H1 (cell line): ENCODE measurements at regions not wholly inside any gene's neighbourhood (a gene's known extent, or its start where the extent isn't known, plus 50 kb on each side); places are given as distances from the start of the nearest gene placed in this dataset.

Source experiments
- CBX5 ChIP-seq: fragments of 300-800, 300-1000 bp; sonication (generic); IDR thresholded peaks from 2 replicates; pipeline ENCODE4 v1.7.1; 2016; ENCODE audit warnings: antibody characterized with exemption, low read length, low read depth
- CBX8 ChIP-seq: fragments of 300-800, 300-1000 bp; sonication (generic); IDR thresholded peaks from 2 replicates; pipeline ENCODE4 v1.7.1; 2016; ENCODE audit warnings: low read depth, low read length, borderline replicate concordance
- CHD7 ChIP-seq: fragments of 300-600 bp; sonication (generic); IDR thresholded peaks from 2 replicates; pipeline ENCODE4 v1.7.1; 2012; ENCODE audit warnings: low read length, moderate library complexity, mild to moderate bottlenecking, inconsistent platforms; ENCODE audit not compliant: insufficient replicate concordance
- CREB1 ChIP-seq: IDR thresholded peaks from 2 replicates; pipeline ENCODE4 v1.6.1; 2012; ENCODE audit warnings: inconsistent platforms
- GABPA ChIP-seq: IDR thresholded peaks from 2 replicates; pipeline ENCODE4 v1.6.1; 2011; ENCODE audit warnings: mild to moderate bottlenecking, low read length, moderate library complexity, borderline replicate concordance; ENCODE audit not compliant: insufficient read depth
- HDAC6 ChIP-seq: IDR thresholded peaks from one replicate; pipeline ENCODE4 v1.7.1; 2012; ENCODE audit warnings: low read depth, mild to moderate bottlenecking, inconsistent platforms, low read length, moderate library complexity
- JUND ChIP-seq: IDR thresholded peaks from 2 replicates; pipeline ENCODE4 v1.6.1; 2011; ENCODE audit warnings: mild to moderate bottlenecking, improper control_type of control experiment, low read length
- NANOG ChIP-seq: IDR thresholded peaks from 2 replicates; pipeline ENCODE4 v1.6.1; 2011; ENCODE audit warnings: low read length, low read depth, mild to moderate bottlenecking, inconsistent platforms; ENCODE audit not compliant: insufficient read depth, poor library complexity, severe bottlenecking
- RFX5 ChIP-seq: IDR thresholded peaks from 2 replicates; pipeline ENCODE4 v1.6.1; 2011; ENCODE audit warnings: low read depth, low read length, improper control_type of control experiment, borderline replicate concordance
- SP2 ChIP-seq: IDR thresholded peaks from 2 replicates; pipeline ENCODE4 v1.6.1; 2012; ENCODE audit warnings: mild to moderate bottlenecking, low read length, inconsistent platforms
- SRF ChIP-seq: IDR thresholded peaks from 2 replicates; pipeline ENCODE4 v1.6.1; 2011; ENCODE audit warnings: mild to moderate bottlenecking, low read depth, low read length, moderate library complexity
- TF ChIP-seq, protein P1 (sequence below): IDR thresholded peaks from 2 replicates; pipeline ENCODE4 v1.6.1; 2011; ENCODE audit warnings: low read length, improper control_type of control experiment

DNA sequence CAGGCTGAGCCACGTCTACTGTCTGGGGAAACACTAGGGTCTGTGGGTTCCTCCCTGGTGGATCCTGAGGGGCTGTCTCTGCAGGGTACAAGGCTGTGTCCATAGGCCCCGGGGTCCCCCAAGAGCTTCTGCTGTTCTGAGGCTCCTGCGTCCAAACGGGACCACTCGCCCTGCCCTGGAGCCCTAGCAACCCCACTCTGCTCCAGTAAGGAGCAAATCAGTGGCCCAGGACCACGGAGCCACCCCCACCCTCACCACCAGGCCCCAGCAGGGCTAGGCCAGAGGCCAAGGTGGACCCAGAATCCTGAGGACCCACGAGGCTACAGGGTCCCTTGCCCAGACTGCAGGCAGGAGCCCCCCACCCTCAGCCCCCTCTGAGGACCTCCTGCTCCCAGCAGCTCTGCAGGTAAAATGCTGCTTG lies 75.1 kb upstream of the GALNT9 start (continued):
- TF ChIP-seq CHD7 (no peak), SRF (no peak), NANOG (no peak), SP2 (no peak), CREB1 (no peak), HDAC6 (no peak), RFX5 (no peak), CBX5 (no peak), GABPA (no peak), CBX8 (no peak), JUND (no peak)
- TF ChIP-seq, protein P1, sequence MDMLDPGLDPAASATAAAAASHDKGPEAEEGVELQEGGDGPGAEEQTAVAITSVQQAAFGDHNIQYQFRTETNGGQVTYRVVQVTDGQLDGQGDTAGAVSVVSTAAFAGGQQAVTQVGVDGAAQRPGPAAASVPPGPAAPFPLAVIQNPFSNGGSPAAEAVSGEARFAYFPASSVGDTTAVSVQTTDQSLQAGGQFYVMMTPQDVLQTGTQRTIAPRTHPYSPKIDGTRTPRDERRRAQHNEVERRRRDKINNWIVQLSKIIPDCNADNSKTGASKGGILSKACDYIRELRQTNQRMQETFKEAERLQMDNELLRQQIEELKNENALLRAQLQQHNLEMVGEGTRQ = no peak
